Keratinocyte (primary cell): ENCODE measurements at regions not wholly inside any gene's neighbourhood (a gene's known extent, or its start where the extent isn't known, plus 50 kb on each side); places are given as distances from the start of the nearest gene placed in this dataset.
"Not testable (repeated sequence)": the region's sequence is repeated elsewhere in the genome, so short reads cannot be mapped to it uniquely, and the experiment has no call there.

Experiments used
- DNase-seq: peaks from one replicate; pipeline ENCODE4 v3.0.0-alpha.2; 2011; ENCODE audit warnings: low read depth, missing footprints, low spot score
- FAIRE-seq: peaks from 2 replicates; lab custom pipeline; 2011; peaks lifted over from hg19 to GRCh38; lab: Jason Lieb, UNC
- H2AFZ ChIP-seq: 2 replicates; pipeline ENCODE4 v1.6.0; 2012; ENCODE audit warnings: low read length, control low read depth, inconsistent platforms; ENCODE audit not compliant: control insufficient read depth
- H3K27ac ChIP-seq: 2 replicates; pipeline ENCODE4 v1.5.1; 2011; ENCODE audit warnings: low read length; ENCODE audit not compliant: control insufficient read depth, insufficient read depth
- H3K27me3 ChIP-seq: 3 replicates; pipeline ENCODE4 v1.6.0; 2011; ENCODE audit warnings: low read length; ENCODE audit not compliant: control insufficient read depth, insufficient read depth; ENCODE audit errors: extremely low read depth
- H3K36me3 ChIP-seq, 2 experiments: 2 replicates in 1 of 2; 3 replicates in 1 of 2; pipeline ENCODE4 v1.5.1; 2011; ENCODE audit warnings: low read length in 2 of 2, mild to moderate bottlenecking in 1 of 2; ENCODE audit not compliant: control insufficient read depth in 2 of 2, insufficient read depth in 2 of 2; ENCODE audit errors: extremely low read depth in 1 of 2
- H3K4me1 ChIP-seq: 3 replicates; pipeline ENCODE4 v1.5.1; 2011; ENCODE audit warnings: low read length; ENCODE audit not compliant: control insufficient read depth, insufficient read depth; ENCODE audit errors: extremely low read depth
- H3K4me2 ChIP-seq: 3 replicates; pipeline ENCODE4 v1.6.0; 2011; ENCODE audit warnings: low read depth, low read length; ENCODE audit not compliant: control insufficient read depth, insufficient read depth; ENCODE audit errors: extremely low read depth
- H3K4me3 ChIP-seq, 3 experiments: fragments of 200-600 bp in 1 of 3; sonication (generic) in 1 of 3; 2 replicates in 2 of 3; 3 replicates in 1 of 3; pipeline ENCODE4 v1.5.1; 2011 to 2016; ENCODE audit warnings: low read length in 3 of 3, mild to moderate bottlenecking in 3 of 3, control low read depth in 2 of 3, inconsistent platforms in 1 of 3, low read depth in 1 of 3, mixed read lengths in 1 of 3, mixed run types in 1 of 3, moderate library complexity in 1 of 3; ENCODE audit not compliant: control insufficient read depth in 2 of 3, insufficient read depth in 2 of 3; ENCODE audit errors: extremely low read depth in 1 of 3
- H3K79me2 ChIP-seq: 2 replicates; pipeline ENCODE4 v1.6.0; 2012; ENCODE audit warnings: low read length; ENCODE audit not compliant: control insufficient read depth, insufficient read depth
- H3K9ac ChIP-seq: 3 replicates; pipeline ENCODE4 v1.6.0; 2011; ENCODE audit warnings: low read length; ENCODE audit not compliant: control insufficient read depth, insufficient read depth; ENCODE audit errors: extremely low read depth
- H3K9me1 ChIP-seq: 3 replicates; pipeline ENCODE4 v1.6.0; 2011; ENCODE audit warnings: low read length; ENCODE audit not compliant: control insufficient read depth, insufficient read depth; ENCODE audit errors: extremely low read depth
- H3K9me3 ChIP-seq: 2 replicates; pipeline ENCODE4 v1.5.1; 2012; ENCODE audit warnings: low read depth, low read length; ENCODE audit not compliant: control insufficient read depth
- H4K20me1 ChIP-seq: 3 replicates; pipeline ENCODE4 v1.6.0; 2011; ENCODE audit warnings: low read length; ENCODE audit not compliant: control insufficient read depth, insufficient read depth; ENCODE audit errors: extremely low read depth
- dilution Hi-C: fragments of 300-500 bp; cut with MboI; formaldehyde crosslinking; loops from one replicate; pipeline ENCODE4 v1.7.0; 2020; ENCODE audit warnings: low sequenced_read_pairs; ENCODE audit not compliant: extremely low pct_ligation_motif_present

DNA sequence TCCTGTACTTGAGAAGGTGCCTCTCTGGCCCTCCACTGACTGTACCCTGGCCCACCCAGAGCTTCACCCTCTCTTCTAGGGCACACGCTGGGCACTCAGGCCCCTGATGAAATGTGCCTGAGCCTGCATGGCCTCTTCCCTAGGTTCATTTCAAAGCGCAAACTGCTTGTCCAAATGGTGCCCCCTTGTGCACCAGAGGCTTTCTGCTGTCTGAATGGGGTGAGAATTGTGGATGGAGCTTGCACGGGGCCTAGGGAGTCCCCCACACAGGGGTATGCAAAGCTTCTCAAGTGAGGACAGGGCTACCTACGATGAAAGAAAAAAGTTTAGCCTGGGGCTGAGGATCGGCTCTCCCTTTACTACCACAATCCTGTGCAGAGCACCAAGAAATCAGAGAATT is 116.9 kb upstream of the ZNF337 start:
- H3K9me3 ChIP-seq, H3K79me2 ChIP-seq, H3K9me1 ChIP-seq, H2AFZ ChIP-seq, H3K4me2 ChIP-seq, H3K27ac ChIP-seq, DNase-seq, H4K20me1 ChIP-seq, H3K4me3 ChIP-seq, H3K27me3 ChIP-seq, H3K4me1 ChIP-seq, dilution Hi-C loops, FAIRE-seq, H3K9ac ChIP-seq, H3K36me3 ChIP-seq: not testable (repeated sequence)

GRCh38 chr20:25798174-25798993 is 101.7 kb upstream of the ZNF337 start:
- H3K4me1 ChIP-seq, FAIRE-seq, H4K20me1 ChIP-seq, H3K9me1 ChIP-seq, H3K27me3 ChIP-seq, H3K9me3 ChIP-seq, dilution Hi-C loops, H3K4me3 ChIP-seq, H3K9ac ChIP-seq, H2AFZ ChIP-seq, H3K79me2 ChIP-seq, H3K36me3 ChIP-seq, H3K27ac ChIP-seq, DNase-seq, H3K4me2 ChIP-seq: not testable (repeated sequence)

DNA sequence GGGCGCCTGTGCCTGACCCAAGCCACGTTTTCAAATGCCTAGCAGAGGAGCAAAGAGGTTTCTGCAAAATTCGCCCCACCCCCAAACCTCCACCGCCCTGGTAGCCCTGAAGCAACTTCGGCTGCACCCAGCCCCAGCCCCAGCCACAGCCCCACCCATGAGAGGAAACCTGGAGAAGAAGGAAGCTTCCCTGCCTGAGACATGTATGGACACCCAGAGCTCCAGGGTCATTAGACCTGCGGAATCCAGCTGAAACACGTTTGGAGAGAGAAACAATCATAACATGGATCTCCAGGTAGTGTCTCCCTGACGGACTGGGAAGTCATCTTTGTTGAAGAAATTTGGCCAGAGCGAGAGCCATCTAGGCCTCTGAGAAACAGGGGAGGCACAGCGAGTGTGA is 100.4 kb upstream of the ZNF337 start:
- FAIRE-seq, H3K36me3 ChIP-seq, dilution Hi-C loops, H3K4me1 ChIP-seq, H3K9ac ChIP-seq, H2AFZ ChIP-seq, H3K4me3 ChIP-seq, H3K27me3 ChIP-seq, DNase-seq, H3K79me2 ChIP-seq, H3K27ac ChIP-seq, H3K9me3 ChIP-seq, H4K20me1 ChIP-seq, H3K9me1 ChIP-seq, H3K4me2 ChIP-seq: not testable (repeated sequence)

GRCh38 chr20:25777241-25777640 is 80.6 kb upstream of the ZNF337 start:
- H4K20me1 ChIP-seq, H3K9me1 ChIP-seq, H2AFZ ChIP-seq, H3K27ac ChIP-seq, dilution Hi-C loops, H3K9me3 ChIP-seq, H3K9ac ChIP-seq, H3K27me3 ChIP-seq, H3K4me2 ChIP-seq, FAIRE-seq, H3K36me3 ChIP-seq, H3K79me2 ChIP-seq, H3K4me3 ChIP-seq, H3K4me1 ChIP-seq, DNase-seq: not testable (repeated sequence)

DNA sequence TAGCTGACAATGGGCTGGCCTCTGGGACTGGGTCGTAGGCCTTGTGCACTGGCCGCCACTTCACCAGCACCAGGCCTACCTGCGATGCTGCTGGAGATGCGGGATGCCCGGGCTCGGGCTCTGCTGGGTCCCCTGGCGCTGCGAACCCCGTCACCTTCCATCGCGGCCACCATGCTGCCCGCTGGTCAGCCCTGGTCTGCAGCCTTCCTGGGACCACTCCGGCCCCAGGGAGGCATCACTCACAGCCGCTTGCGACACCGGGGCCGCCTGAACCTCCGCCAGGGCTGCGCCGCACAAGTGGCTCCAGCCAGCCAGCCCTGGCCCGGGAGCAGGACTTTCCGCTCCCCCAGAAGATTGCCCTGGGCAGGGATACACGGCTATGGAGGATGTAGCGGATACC is 78.1 kb upstream of the ZNF337 start:
- H2AFZ ChIP-seq, H3K9me1 ChIP-seq, H3K36me3 ChIP-seq, H3K79me2 ChIP-seq, H3K4me1 ChIP-seq, H4K20me1 ChIP-seq, H3K4me3 ChIP-seq, dilution Hi-C loops, H3K9me3 ChIP-seq, DNase-seq, FAIRE-seq, H3K9ac ChIP-seq, H3K4me2 ChIP-seq, H3K27ac ChIP-seq, H3K27me3 ChIP-seq: not testable (repeated sequence)
